Peyer's patch (tissue), 4 donors: ENCODE measurements at regions not wholly inside any gene's neighbourhood (a gene's known extent, or its start where the extent isn't known, plus 50 kb on each side); places are given as distances from the start of the nearest gene placed in this dataset.

ENCODE experiments used
- CTCF ChIP-seq, 6 experiments: fragments of 450-650 bp in 4 of 6; fragments of 200-600 bp in 2 of 6; sonication (generic) in 1 of 6; IDR thresholded peaks; one replicate each; pipeline ENCODE4 v1.5.1; 2017 to 2019; ENCODE audit warnings: antibody characterized with exemption in 6 of 6, mild to moderate bottlenecking in 3 of 6, moderate library complexity in 1 of 6
- POLR2A ChIP-seq, 2 donors: fragments of 450-650 bp; IDR thresholded peaks; one replicate each; pipeline ENCODE4 v1.5.1; 2017; ENCODE audit warnings: antibody characterized with exemption in 2 of 2, mild to moderate bottlenecking in 2 of 2, moderate library complexity in 2 of 2

GRCh38 chr2:42977270-42978174, 185.1 kb upstream of the HAAO start:
- TF ChIP-seq POLR2A (IDR thresholded peaks at IDR 0.05) (no peak), CTCF (IDR thresholded peaks at IDR 0.05) (no peak)
